Thoracic aorta (tissue), 2 donors: ENCODE measurements at regions not wholly inside any gene's neighbourhood (a gene's known extent, or its start where the extent isn't known, plus 50 kb on each side); places are given as distances from the start of the nearest gene placed in this dataset.

Source experiments
- ATAC-seq: fragments of 150-250 bp; one replicate; pipeline ENCODE4 v1.8.0; 2017; ENCODE audit warnings: low read depth; ENCODE audit not compliant: insufficient number of reproducible peaks, low FRiP score
- DNase-seq: peaks from one replicate; pipeline ENCODE4 v3.0.0-alpha.2; 2020; ENCODE audit warnings: low spot score
- H3K27ac ChIP-seq, 2 donors: fragments of 200-600 bp; sonication (generic); 1 replicate in 1 of 2; 2 replicates in 1 of 2; pipeline ENCODE4 v1.5.1; 2016; ENCODE audit warnings: mild to moderate bottlenecking in 2 of 2, moderate library complexity in 2 of 2
- H3K27me3 ChIP-seq: fragments of 200-600 bp; sonication (generic); replicated peaks from 2 replicates; pipeline ENCODE4 v1.6.0; 2016; ENCODE audit warnings: mild to moderate bottlenecking; ENCODE audit not compliant: insufficient read depth
- H3K36me3 ChIP-seq: fragments of 200-600 bp; sonication (generic); one replicate; pipeline ENCODE4 v1.5.1; 2016
- H3K4me1 ChIP-seq, 2 donors: fragments of 200-600 bp; sonication (generic); 1 replicate in 1 of 2; 2 replicates in 1 of 2; pipeline versions ENCODE4 v1.5.1 to v1.6.0; 2016; ENCODE audit warnings: low read depth in 2 of 2, mild to moderate bottlenecking in 1 of 2; ENCODE audit not compliant: control insufficient read depth in 1 of 2
- H3K4me3 ChIP-seq: fragments of 200-600 bp; sonication (generic); 2 replicates; pipeline ENCODE4 v1.5.1; 2016; ENCODE audit warnings: mild to moderate bottlenecking
- H3K9me3 ChIP-seq: fragments of 200-600 bp; sonication (generic); 2 replicates; pipeline ENCODE4 v1.5.1; 2016
- TF ChIP-seq, protein P1 (sequence below): fragments of 200-600 bp; sonication (generic); IDR thresholded peaks from one replicate; pipeline ENCODE4 v1.5.1; 2019; ENCODE audit warnings: antibody characterized with exemption

DNA sequence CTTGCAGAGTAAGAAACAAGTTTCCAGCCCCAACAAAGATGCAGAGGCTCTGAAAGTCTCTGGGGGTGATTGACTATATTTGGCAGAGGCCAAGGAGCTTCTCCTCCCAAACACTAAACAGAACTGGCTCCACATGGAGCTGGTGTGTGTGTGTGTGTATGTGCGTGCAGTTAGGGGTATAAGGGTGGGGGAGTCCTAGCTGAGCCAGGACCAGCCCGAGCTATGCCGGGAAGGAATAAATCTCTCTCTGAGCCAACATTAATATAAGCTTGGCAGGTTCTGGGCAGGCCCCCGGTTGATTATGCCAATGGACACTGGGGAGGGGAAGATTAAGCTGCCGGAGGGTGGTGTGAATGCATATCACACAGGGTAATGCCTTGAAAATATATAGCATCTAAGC is 324.2 kb downstream of the MIAT start:
- Histone ChIP-seq H3K27ac (peak overlapping the region; percentile 27 to 63), H3K4me1 (peaks cover 0 to 38% of the 10 kb centered on the region in 2 donors), H3K9me3 (no peaks in the 10 kb centered on the region), H3K4me3 (peak overlapping the region; percentile 0), H3K27me3 (no peaks in the 10 kb centered on the region), H3K36me3 (no peaks in the 10 kb centered on the region)
- ATAC-seq, result peak; percentile 64
- TF ChIP-seq, protein P1, sequence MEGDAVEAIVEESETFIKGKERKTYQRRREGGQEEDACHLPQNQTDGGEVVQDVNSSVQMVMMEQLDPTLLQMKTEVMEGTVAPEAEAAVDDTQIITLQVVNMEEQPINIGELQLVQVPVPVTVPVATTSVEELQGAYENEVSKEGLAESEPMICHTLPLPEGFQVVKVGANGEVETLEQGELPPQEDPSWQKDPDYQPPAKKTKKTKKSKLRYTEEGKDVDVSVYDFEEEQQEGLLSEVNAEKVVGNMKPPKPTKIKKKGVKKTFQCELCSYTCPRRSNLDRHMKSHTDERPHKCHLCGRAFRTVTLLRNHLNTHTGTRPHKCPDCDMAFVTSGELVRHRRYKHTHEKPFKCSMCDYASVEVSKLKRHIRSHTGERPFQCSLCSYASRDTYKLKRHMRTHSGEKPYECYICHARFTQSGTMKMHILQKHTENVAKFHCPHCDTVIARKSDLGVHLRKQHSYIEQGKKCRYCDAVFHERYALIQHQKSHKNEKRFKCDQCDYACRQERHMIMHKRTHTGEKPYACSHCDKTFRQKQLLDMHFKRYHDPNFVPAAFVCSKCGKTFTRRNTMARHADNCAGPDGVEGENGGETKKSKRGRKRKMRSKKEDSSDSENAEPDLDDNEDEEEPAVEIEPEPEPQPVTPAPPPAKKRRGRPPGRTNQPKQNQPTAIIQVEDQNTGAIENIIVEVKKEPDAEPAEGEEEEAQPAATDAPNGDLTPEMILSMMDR, result no peak
- peak; percentile 38 for DNase-seq

DNA sequence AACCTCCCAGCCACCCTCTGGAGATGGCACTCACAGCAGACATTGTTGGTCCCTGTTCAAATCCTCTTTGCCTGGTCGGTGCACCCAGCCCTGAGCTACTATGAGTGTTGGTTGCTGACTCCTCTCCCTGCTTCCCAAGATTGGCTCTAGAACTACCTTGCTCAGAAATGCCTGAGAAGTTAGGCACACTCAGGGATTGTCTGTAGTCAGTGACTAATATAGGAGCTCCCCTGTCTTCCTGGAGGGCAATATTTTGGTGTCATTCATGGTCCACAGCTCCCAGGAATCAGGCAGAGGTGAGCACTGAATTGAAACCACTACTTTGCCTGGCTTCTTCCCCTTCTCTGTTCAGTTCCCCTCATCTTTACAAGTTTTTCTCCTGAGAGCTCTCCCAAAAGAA is 325.9 kb downstream of the MIAT start:
- no peak for ATAC-seq

DNA sequence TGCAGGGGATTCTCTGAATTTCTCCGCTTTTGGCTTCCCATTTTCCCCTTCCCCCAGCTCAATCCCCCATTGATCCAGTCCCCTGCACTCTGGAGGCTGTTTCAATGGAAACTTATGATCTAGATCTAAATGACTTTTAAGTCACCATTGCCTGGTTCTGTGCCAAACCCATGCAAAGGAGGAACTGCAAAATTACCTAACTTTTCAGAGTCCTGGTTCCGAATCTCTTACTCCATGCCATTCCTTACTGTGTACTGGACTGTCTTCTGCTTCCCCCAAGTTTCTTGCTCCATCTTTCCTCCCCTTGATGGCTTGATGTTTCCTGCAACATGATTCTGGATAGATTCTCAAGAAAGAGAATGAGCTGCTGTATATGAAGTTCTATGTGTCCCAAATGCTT is 327.8 kb downstream of the MIAT start:
- H3K36me3 ChIP-seq, result no peaks in the 10 kb centered on the region
- H3K4me1 ChIP-seq, result peaks cover 0 to 36% of the 10 kb centered on the region in 2 donors
- H3K9me3 ChIP-seq, result no peaks in the 10 kb centered on the region
- ATAC-seq, result no peak
- no peak overlapping the region for H3K4me3 ChIP-seq
- TF ChIP-seq, protein P1, result no peak
- no peak overlapping the region for H3K27ac ChIP-seq
- no peak for DNase-seq
- no peaks in the 10 kb centered on the region for H3K27me3 ChIP-seq

More for the DNA sequence above, 325.9 kb downstream of the MIAT start:
- Histone ChIP-seq H3K4me1 (peaks cover 0 to 38% of the 10 kb centered on the region in 2 donors), H3K9me3 (no peaks in the 10 kb centered on the region), H3K36me3 (no peaks in the 10 kb centered on the region), H3K4me3 (no peak overlapping the region), H3K27me3 (no peaks in the 10 kb centered on the region), H3K27ac (peak overlapping the region; percentile 14 to 63)
- TF ChIP-seq, protein P1, result no peak
- DNase-seq, result no peak

DNA sequence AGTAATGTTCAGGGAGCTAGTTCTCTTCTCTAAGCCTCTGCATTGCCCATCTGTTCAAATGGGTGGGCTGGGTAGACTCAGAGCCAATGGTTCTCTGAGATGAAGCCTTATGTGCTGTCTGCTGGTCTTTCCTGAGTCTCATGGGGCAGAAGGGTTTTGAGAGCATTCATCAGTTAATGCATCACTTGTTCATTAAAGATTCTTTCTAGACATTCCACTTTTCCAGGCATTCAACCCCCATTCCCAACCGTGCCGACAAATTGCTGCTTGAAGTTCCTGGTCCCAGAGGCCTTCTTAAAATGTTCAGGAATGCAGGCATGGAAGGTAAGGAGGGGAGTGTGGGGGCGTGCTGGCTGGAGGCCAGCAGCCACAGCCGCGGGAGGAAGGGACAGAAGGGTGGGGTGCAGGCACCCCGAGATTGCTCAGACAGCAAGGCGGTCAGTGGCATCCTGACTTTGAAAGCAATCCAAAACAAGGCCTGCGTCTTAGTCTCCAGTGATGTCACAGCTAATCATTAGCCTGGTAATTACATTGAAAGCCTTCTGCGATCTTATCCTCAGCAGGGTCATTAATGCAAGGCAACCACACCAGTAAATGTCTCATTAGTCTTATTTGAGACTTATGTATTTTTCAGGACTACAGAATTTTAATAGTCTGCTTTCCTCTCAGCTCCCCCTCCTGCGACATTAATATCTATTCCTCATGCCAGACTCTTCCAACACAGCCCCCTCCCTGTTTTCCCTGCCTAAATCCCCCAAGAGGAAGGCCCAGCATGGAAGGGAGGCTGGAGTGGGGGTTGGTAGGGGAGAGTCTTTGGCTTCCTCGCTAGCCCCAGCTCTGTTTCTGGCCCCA is 328.8 kb downstream of the MIAT start:
- H3K4me3 ChIP-seq, result no peak overlapping the region
- no peaks in the 10 kb centered on the region for H3K36me3 ChIP-seq
- H3K27me3 ChIP-seq, result no peaks in the 10 kb centered on the region
- TF ChIP-seq, protein P1, result no peak
- ATAC-seq, result no peak
- no peak for DNase-seq
- peaks cover 0 to 26% of the 10 kb centered on the region in 2 donors for H3K4me1 ChIP-seq
- H3K27ac ChIP-seq, result no peak overlapping the region
- H3K9me3 ChIP-seq, result no peaks in the 10 kb centered on the region

DNA sequence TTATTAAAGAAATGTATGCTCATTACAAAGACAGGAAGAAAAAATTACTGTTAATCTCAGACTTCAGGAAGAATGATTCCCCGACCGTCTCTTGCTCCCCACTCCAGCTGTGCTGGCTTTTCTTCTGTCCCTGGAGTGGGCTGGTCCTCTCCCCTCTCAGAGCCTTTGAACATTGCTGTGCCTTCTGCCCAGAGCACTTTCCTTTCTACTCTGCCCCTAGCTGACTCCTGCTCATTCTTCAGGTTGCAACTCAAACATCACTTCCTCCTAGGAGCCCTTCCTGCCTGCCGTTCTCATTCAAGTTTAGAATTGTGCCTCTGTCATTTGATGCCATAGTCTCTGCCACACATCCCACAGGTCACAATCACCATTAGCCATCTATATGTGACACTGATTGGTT is 329.5 kb downstream of the MIAT start:
- no peak overlapping the region for H3K27ac ChIP-seq
- TF ChIP-seq, protein P1, result no peak
- no peak overlapping the region for H3K4me3 ChIP-seq
- DNase-seq (no peak), ATAC-seq (no peak)
- no peaks in the 10 kb centered on the region for H3K36me3 ChIP-seq
- no peaks in the 10 kb centered on the region for H3K27me3 ChIP-seq
- peaks cover 0 to 19% of the 10 kb centered on the region in 2 donors for H3K4me1 ChIP-seq
- H3K9me3 ChIP-seq, result no peaks in the 10 kb centered on the region
